ENCODE measurements at regions not wholly inside any gene's neighbourhood (a gene's known extent, or its start where the extent isn't known, plus 50 kb on each side); places are given as distances from the start of the nearest gene placed in this dataset.

DNA sequence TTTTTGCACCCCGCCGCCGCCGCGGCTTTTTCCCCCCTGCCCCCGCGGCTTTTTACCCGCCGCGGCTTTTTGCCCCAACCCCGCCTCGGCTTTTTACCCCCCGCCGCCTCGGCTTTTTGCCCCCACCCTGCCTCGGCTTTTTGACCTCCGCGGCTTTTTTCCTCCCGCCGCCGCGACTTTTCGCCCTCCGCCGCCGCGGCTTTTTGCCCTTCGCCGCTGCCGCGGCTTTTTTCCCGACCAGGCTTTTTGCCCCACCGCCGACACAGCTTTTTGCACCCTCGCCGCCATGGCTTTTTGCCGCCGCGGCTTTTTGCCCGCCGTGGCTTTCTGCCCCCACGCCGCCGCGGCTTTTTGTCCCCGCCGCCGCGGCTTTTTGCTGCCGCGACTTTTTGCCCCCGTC, 137.0 kb upstream of the TP53TG3D start:
- H2AK9ac ChIP-seq (replicated peaks; ENCODE audit: low read depth, low read length, poor library complexity), result no peak overlapping the region
- no peak overlapping the region for H4K8ac ChIP-seq (ENCODE audit: low read depth in 2 of 2, low read length in 2 of 2)
- CTCF ChIA-PET, result no interaction called here
- TF ChIP-seq MAFK (IDR thresholded peaks at IDR 0.05; ENCODE audit: low read depth, low read length) (no peak), CHD1 (IDR thresholded peaks at IDR 0.05; ENCODE audit: low read depth, low read length) (no peak), NFE2L2 (IDR thresholded peaks at IDR 0.05; ENCODE audit: low read depth, low read length) (no peak), SMC3 (IDR thresholded peaks at IDR 0.05; ENCODE audit: low read depth, low read length) (no peak), RFX5 (IDR thresholded peaks at IDR 0.05; ENCODE audit: low read depth, low read length) (no peak), MAZ (IDR thresholded peaks at IDR 0.05; ENCODE audit: borderline replicate concordance, low read depth, low read length) (no peak), POLR2A (IDR thresholded peaks at IDR 0.05; ENCODE audit: low read depth, low read length) (no peak), MXI1 (IDR thresholded peaks at IDR 0.05; ENCODE audit: borderline replicate concordance, low read depth, low read length) (no peak), CEBPB (IDR thresholded peaks at IDR 0.05; ENCODE audit: low read depth, low read length) (no peak)
- TF ChIP-seq, protein P1, sequence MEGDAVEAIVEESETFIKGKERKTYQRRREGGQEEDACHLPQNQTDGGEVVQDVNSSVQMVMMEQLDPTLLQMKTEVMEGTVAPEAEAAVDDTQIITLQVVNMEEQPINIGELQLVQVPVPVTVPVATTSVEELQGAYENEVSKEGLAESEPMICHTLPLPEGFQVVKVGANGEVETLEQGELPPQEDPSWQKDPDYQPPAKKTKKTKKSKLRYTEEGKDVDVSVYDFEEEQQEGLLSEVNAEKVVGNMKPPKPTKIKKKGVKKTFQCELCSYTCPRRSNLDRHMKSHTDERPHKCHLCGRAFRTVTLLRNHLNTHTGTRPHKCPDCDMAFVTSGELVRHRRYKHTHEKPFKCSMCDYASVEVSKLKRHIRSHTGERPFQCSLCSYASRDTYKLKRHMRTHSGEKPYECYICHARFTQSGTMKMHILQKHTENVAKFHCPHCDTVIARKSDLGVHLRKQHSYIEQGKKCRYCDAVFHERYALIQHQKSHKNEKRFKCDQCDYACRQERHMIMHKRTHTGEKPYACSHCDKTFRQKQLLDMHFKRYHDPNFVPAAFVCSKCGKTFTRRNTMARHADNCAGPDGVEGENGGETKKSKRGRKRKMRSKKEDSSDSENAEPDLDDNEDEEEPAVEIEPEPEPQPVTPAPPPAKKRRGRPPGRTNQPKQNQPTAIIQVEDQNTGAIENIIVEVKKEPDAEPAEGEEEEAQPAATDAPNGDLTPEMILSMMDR (conservative IDR thresholded peaks at IDR 0.05; ENCODE audit: low read depth, low read length), result no peak
- TF ChIP-seq, protein P2, sequence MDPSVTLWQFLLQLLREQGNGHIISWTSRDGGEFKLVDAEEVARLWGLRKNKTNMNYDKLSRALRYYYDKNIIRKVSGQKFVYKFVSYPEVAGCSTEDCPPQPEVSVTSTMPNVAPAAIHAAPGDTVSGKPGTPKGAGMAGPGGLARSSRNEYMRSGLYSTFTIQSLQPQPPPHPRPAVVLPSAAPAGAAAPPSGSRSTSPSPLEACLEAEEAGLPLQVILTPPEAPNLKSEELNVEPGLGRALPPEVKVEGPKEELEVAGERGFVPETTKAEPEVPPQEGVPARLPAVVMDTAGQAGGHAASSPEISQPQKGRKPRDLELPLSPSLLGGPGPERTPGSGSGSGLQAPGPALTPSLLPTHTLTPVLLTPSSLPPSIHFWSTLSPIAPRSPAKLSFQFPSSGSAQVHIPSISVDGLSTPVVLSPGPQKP (IDR thresholded peaks at IDR 0.05; ENCODE audit: borderline replicate concordance, low read depth, low read length), result no peak
- TF ChIP-seq, protein P3, sequence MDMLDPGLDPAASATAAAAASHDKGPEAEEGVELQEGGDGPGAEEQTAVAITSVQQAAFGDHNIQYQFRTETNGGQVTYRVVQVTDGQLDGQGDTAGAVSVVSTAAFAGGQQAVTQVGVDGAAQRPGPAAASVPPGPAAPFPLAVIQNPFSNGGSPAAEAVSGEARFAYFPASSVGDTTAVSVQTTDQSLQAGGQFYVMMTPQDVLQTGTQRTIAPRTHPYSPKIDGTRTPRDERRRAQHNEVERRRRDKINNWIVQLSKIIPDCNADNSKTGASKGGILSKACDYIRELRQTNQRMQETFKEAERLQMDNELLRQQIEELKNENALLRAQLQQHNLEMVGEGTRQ (IDR thresholded peaks at IDR 0.05; ENCODE audit: low read depth, low read length), result no peak
- H2AFZ ChIP-seq (replicated peaks; ENCODE audit: low read length, poor library complexity), result no peak overlapping the region
- BruUV-seq (replicated peaks), result no TSS peak
- no peak overlapping the region for H2BK20ac ChIP-seq (ENCODE audit: low read depth, low read length)
- peaks cover 2% of the 10 kb centered on the region; the same call in 1 of the 2 replicates for H3K27me3 ChIP-seq (ENCODE audit: control insufficient read depth, insufficient read depth, low read length)
- H4K5ac ChIP-seq (ENCODE audit: low read depth, low read length), result no peak overlapping the region
- H3K9me1 ChIP-seq (ENCODE audit: insufficient read depth, low read length), result no peaks in the 10 kb centered on the region
- H2BK5ac ChIP-seq (ENCODE audit: low read depth, low read length, poor library complexity, severe bottlenecking), result no peak overlapping the region
- H2AK5ac ChIP-seq (ENCODE audit: low read depth, low read length), result no peak overlapping the region
- H3K79me1 ChIP-seq (ENCODE audit: low read depth in 1 of 2, low read length in 2 of 2), result no peaks in the 10 kb centered on the region
- H3K4me2 ChIP-seq (ENCODE audit: low read depth, low read length), result no peak overlapping the region; the same call in 1 of the 2 replicates
- H3K4me3 ChIP-seq (ENCODE audit: insufficient read depth, low read depth, low read length), result peak overlapping the region; percentile 29
- no peak overlapping the region for H3K14ac ChIP-seq (replicated peaks; ENCODE audit: low read depth, low read length)
- DNase-seq (no peak), ATAC-seq (ENCODE audit: low read depth) (no peak)
- no peak overlapping the region for H3K4ac ChIP-seq (ENCODE audit: low read depth, low read length)
- no peak overlapping the region for H4K91ac ChIP-seq (ENCODE audit: insufficient read depth, low read depth, low read length)
- WGBS, 2 experiments (ENCODE audit: extremely low coverage in 2 of 2, insufficient read length in 1 of 2), result 2% methylated on average over 16 of the region's 52 CpGs; no CpG with 5 or more reads in 1 of the 2 experiments
- no peak overlapping the region for H3K18ac ChIP-seq (ENCODE audit: low read depth, low read length)
- POLR2A ChIA-PET (ENCODE audit: unreplicated experiment), result no interaction called here
- no peak overlapping the region for H2BK120ac ChIP-seq (ENCODE audit: low read depth, low read length)
- no peaks in the 10 kb centered on the region for H3K36me3 ChIP-seq (ENCODE audit: control insufficient read depth, insufficient read depth, low read length)
- intact Hi-C loops (cut with micrococcal nuclease) (no loop called here), in situ Hi-C loops (cut with MboI; ENCODE audit: low sequenced_read_pairs) (no loop called here), dilution Hi-C loops (cut with HindIII; ENCODE audit: low sequenced_read_pairs, unreplicated experiment) (no loop called here)
- no peaks in the 10 kb centered on the region for H3K9me3 ChIP-seq (ENCODE audit: control insufficient read depth, insufficient read depth, low read length)
- no peaks in the 10 kb centered on the region for H4K20me1 ChIP-seq (ENCODE audit: insufficient read depth, low read length)
- H3K9ac ChIP-seq (ENCODE audit: low read depth, low read length), result no peak overlapping the region
- H3K4me1 ChIP-seq (ENCODE audit: control insufficient read depth, insufficient read depth, low read length), result no peaks in the 10 kb centered on the region
- H3K23ac ChIP-seq (ENCODE audit: low read depth, low read length), result no peak overlapping the region
- no peak overlapping the region for H2BK15ac ChIP-seq (ENCODE audit: low read depth, low read length)
- no peak overlapping the region for H3K27ac ChIP-seq (ENCODE audit: insufficient read depth, low read length)
- no peak overlapping the region for H3K56ac ChIP-seq (ENCODE audit: extremely low read depth, insufficient read depth, low read length)
